Nephron progenitor cell (in vitro differentiated cells): ENCODE measurements at regions not wholly inside any gene's neighbourhood (a gene's known extent, or its start where the extent isn't known, plus 50 kb on each side); places are given as distances from the start of the nearest gene placed in this dataset.

Experiments
- DNase-seq: peaks from one replicate; pipeline ENCODE4 v3.0.0; 2021
- H3K27ac Mint-ChIP-seq: 2 replicates; pipeline ENCODE4 v1.8.0; 2021; ENCODE audit warnings: mild to moderate bottlenecking, moderate library complexity, mixed read lengths
- H3K27me3 Mint-ChIP-seq: 2 replicates; pipeline ENCODE4 v1.8.0; 2021; ENCODE audit warnings: mild to moderate bottlenecking, low read depth, mixed read lengths; ENCODE audit not compliant: poor library complexity
- H3K36me3 Mint-ChIP-seq: 2 replicates; pipeline ENCODE4 v1.8.0; 2021; ENCODE audit warnings: low read depth, mixed read lengths
- H3K4me1 Mint-ChIP-seq: 2 replicates; pipeline ENCODE4 v1.8.0; 2021; ENCODE audit warnings: mixed read lengths
- H3K4me3 Mint-ChIP-seq: 2 replicates; pipeline ENCODE4 v1.8.0; 2021; ENCODE audit warnings: mild to moderate bottlenecking, moderate library complexity, mixed read lengths
- H3K9me3 Mint-ChIP-seq: 2 replicates; pipeline ENCODE4 v1.8.0; 2021; ENCODE audit warnings: mild to moderate bottlenecking, moderate library complexity, mixed read lengths
- CTCF ChIP-seq: fragments of 200-600 bp; sonication (generic); IDR thresholded peaks from 2 replicates; pipeline ENCODE4 v1.5.0; 2021; ENCODE audit warnings: antibody characterized with exemption

- H3K27ac Mint-ChIP-seq, result no peak overlapping the region
- no peak overlapping the region for H3K4me3 Mint-ChIP-seq
- H3K4me1 Mint-ChIP-seq, result no peaks in the 10 kb centered on the region
- no peak for DNase-seq
- TF ChIP-seq CTCF, result no peak
- peaks cover 3% of the 10 kb centered on the region for H3K27me3 Mint-ChIP-seq
- H3K36me3 Mint-ChIP-seq, result peaks cover 21% of the 10 kb centered on the region
- H3K9me3 Mint-ChIP-seq, result peaks cover 56% of the 10 kb centered on the region
Measured at GRCh38 chr4:124132161-124132560, 580.4 kb downstream of the ANKRD50 start.

- H3K4me1 Mint-ChIP-seq, result no peaks in the 10 kb centered on the region
- H3K9me3 Mint-ChIP-seq, result peaks cover 57% of the 10 kb centered on the region
- no peak overlapping the region for H3K27ac Mint-ChIP-seq
- no peak for TF ChIP-seq CTCF
- H3K36me3 Mint-ChIP-seq, result peaks cover 22% of the 10 kb centered on the region
- no peak overlapping the region for H3K4me3 Mint-ChIP-seq
- peaks cover 3% of the 10 kb centered on the region for H3K27me3 Mint-ChIP-seq
- DNase-seq, result no peak
Measured at GRCh38 chr4:124133753-124134152, 578.8 kb downstream of the ANKRD50 start.

GRCh38 chr4:124135409-124135813 is 577.1 kb downstream of the ANKRD50 start:
- H3K36me3 Mint-ChIP-seq, result peaks cover 22% of the 10 kb centered on the region
- H3K27me3 Mint-ChIP-seq, result peaks cover 3% of the 10 kb centered on the region
- peaks cover 48% of the 10 kb centered on the region for H3K9me3 Mint-ChIP-seq
- H3K27ac Mint-ChIP-seq, result no peak overlapping the region
- TF ChIP-seq CTCF, result no peak
- H3K4me3 Mint-ChIP-seq, result no peak overlapping the region
- H3K4me1 Mint-ChIP-seq, result no peaks in the 10 kb centered on the region
- DNase-seq, result no peak

- Mint-ChIP-seq H3K27ac (no peak overlapping the region), H3K4me3 (no peak overlapping the region), H3K4me1 (peaks cover 26% of the 10 kb centered on the region), H3K27me3 (peaks cover 3% of the 10 kb centered on the region), H3K9me3 (peaks cover 25% of the 10 kb centered on the region), H3K36me3 (peaks cover 5% of the 10 kb centered on the region)
- no peak for DNase-seq
- no peak for TF ChIP-seq CTCF
Measured at GRCh38 chr4:124139044-124139443, 573.5 kb downstream of the ANKRD50 start.

- H3K9me3 Mint-ChIP-seq, result peaks cover 8% of the 10 kb centered on the region
- H3K4me1 Mint-ChIP-seq, result peaks cover 38% of the 10 kb centered on the region
- no peak for TF ChIP-seq CTCF
- no peak overlapping the region for H3K4me3 Mint-ChIP-seq
- DNase-seq, result no peak
- no peaks in the 10 kb centered on the region for H3K27me3 Mint-ChIP-seq
- H3K36me3 Mint-ChIP-seq, result peaks cover 5% of the 10 kb centered on the region
- H3K27ac Mint-ChIP-seq, result peak overlapping the region; percentile 84
Measured at GRCh38 chr4:124143632-124144031, 568.9 kb downstream of the ANKRD50 start.

GRCh38 chr4:124144238-124144654 is 568.3 kb downstream of the ANKRD50 start:
- Mint-ChIP-seq H3K9me3 (peaks cover 4% of the 10 kb centered on the region), H3K27me3 (no peaks in the 10 kb centered on the region), H3K27ac (peak overlapping the region; percentile 84), H3K4me1 (peaks cover 38% of the 10 kb centered on the region), H3K36me3 (no peaks in the 10 kb centered on the region), H3K4me3 (peak overlapping the region; percentile 33)
- TF ChIP-seq CTCF, result no peak
- DNase-seq, result peak; percentile 8
